HEK293 (cell line): ENCODE measurements at regions not wholly inside any gene's neighbourhood (a gene's known extent, or its start where the extent isn't known, plus 50 kb on each side); places are given as distances from the start of the nearest gene placed in this dataset.

Source experiments
- BCL11A ChIP-seq: fragments of 450-650 bp; formaldehyde crosslinking; IDR thresholded peaks from 2 replicates; pipeline ENCODE4 v1.5.1; 2016; ENCODE audit warnings: low read depth, missing biosample characterization, missing genetic modification characterization
- SALL2 ChIP-seq: fragments of 450-650 bp; formaldehyde crosslinking; IDR thresholded peaks from 2 replicates; pipeline ENCODE4 v1.5.0; 2017; ENCODE audit warnings: missing biosample characterization, mild to moderate bottlenecking, missing genetic modification characterization, borderline replicate concordance
- TCF7L2 ChIP-seq: IDR thresholded peaks from 2 replicates; pipeline ENCODE4 v1.6.1; 2011; ENCODE audit warnings: low read depth, mild to moderate bottlenecking, inconsistent platforms, low read length, moderate library complexity, borderline replicate concordance
- YY1 ChIP-seq: fragments of 450-650 bp; formaldehyde crosslinking; IDR thresholded peaks from 2 replicates; pipeline ENCODE4 v1.5.1; 2018; ENCODE audit warnings: missing biosample characterization, missing genetic modification characterization
- ZFP37 ChIP-seq: fragments of 450-650 bp; formaldehyde crosslinking; IDR thresholded peaks from 2 replicates; pipeline ENCODE4 v1.5.1; 2016; ENCODE audit warnings: missing biosample characterization, missing genetic modification characterization
- ZFP41 ChIP-seq: fragments of 450-650 bp; formaldehyde crosslinking; IDR thresholded peaks from 2 replicates; pipeline ENCODE4 v1.5.1; 2016; ENCODE audit warnings: missing biosample characterization, missing genetic modification characterization, borderline replicate concordance
- ZNF155 ChIP-seq: fragments of 450-650 bp; formaldehyde crosslinking; IDR thresholded peaks from 2 replicates; pipeline ENCODE4 v1.5.1; 2016; ENCODE audit warnings: missing biosample characterization, missing genetic modification characterization
- ZNF768 ChIP-seq: fragments of 450-650 bp; formaldehyde crosslinking; IDR thresholded peaks from 2 replicates; pipeline ENCODE4 v1.5.1; 2018; ENCODE audit warnings: missing biosample characterization, mild to moderate bottlenecking, missing genetic modification characterization
- ZNF792 ChIP-seq: fragments of 450-650 bp; formaldehyde crosslinking; IDR thresholded peaks from 2 replicates; pipeline ENCODE4 v1.5.1; 2016; ENCODE audit warnings: missing biosample characterization, missing genetic modification characterization
- ZSCAN30 ChIP-seq: fragments of 450-650 bp; IDR thresholded peaks from 2 replicates; pipeline ENCODE4 v1.5.1; 2018; ENCODE audit warnings: missing biosample characterization, mild to moderate bottlenecking, missing genetic modification characterization, moderate library complexity
- TF ChIP-seq, protein P1 (sequence below): fragments of 450-650 bp; formaldehyde crosslinking; IDR thresholded peaks from 2 replicates; pipeline ENCODE4 v1.5.1; 2016; ENCODE audit warnings: missing biosample characterization, missing genetic modification characterization
- TF ChIP-seq, protein P2 (sequence below): sonication (generic); formaldehyde crosslinking; IDR thresholded peaks from 2 replicates; pipeline ENCODE4 v1.8.1; 2022; ENCODE audit warnings: mild to moderate bottlenecking, moderate library complexity, missing genetic modification reagents
- TF ChIP-seq, protein P3 (sequence below): fragments of 450-650 bp; formaldehyde crosslinking; IDR thresholded peaks from 2 replicates; pipeline ENCODE4 v1.5.1; 2017; ENCODE audit warnings: missing biosample characterization, missing genetic modification characterization
- TF ChIP-seq, protein P4 (sequence below): fragments of 450-650 bp; formaldehyde crosslinking; IDR thresholded peaks from 2 replicates; pipeline ENCODE4 v1.5.1; 2017; ENCODE audit warnings: missing biosample characterization, missing genetic modification characterization

DNA sequence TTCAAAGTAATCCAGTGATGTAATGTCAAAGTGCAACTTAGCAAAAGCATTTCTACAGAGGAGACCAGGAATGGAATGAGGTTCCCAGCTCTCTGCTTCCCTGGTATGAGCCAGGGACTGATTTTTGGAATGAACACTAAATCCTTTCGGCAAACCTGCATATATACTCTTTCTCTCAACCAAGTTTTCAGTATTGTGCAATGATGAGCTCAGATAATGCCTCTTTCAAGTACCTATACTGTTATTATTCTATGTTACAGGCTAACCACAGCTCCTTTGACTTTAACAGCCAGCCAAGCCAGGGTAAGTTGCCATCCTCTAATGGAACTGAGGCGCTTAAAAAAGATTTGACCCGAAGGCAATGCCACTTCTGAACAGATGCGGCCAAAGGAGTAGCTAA lies 104.9 kb upstream of the FSCB start:
- no peak for TF ChIP-seq ZFP41 (tag by site-specific recombination)
- TF ChIP-seq ZFP37: no peak
- no peak for TF ChIP-seq TCF7L2
- TF ChIP-seq, protein P1, sequence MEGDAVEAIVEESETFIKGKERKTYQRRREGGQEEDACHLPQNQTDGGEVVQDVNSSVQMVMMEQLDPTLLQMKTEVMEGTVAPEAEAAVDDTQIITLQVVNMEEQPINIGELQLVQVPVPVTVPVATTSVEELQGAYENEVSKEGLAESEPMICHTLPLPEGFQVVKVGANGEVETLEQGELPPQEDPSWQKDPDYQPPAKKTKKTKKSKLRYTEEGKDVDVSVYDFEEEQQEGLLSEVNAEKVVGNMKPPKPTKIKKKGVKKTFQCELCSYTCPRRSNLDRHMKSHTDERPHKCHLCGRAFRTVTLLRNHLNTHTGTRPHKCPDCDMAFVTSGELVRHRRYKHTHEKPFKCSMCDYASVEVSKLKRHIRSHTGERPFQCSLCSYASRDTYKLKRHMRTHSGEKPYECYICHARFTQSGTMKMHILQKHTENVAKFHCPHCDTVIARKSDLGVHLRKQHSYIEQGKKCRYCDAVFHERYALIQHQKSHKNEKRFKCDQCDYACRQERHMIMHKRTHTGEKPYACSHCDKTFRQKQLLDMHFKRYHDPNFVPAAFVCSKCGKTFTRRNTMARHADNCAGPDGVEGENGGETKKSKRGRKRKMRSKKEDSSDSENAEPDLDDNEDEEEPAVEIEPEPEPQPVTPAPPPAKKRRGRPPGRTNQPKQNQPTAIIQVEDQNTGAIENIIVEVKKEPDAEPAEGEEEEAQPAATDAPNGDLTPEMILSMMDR (tag by site-specific recombination): no peak
- TF ChIP-seq ZNF768 (tag by site-specific recombination): no peak
- TF ChIP-seq BCL11A (tag by site-specific recombination): no peak
- TF ChIP-seq, protein P2, sequence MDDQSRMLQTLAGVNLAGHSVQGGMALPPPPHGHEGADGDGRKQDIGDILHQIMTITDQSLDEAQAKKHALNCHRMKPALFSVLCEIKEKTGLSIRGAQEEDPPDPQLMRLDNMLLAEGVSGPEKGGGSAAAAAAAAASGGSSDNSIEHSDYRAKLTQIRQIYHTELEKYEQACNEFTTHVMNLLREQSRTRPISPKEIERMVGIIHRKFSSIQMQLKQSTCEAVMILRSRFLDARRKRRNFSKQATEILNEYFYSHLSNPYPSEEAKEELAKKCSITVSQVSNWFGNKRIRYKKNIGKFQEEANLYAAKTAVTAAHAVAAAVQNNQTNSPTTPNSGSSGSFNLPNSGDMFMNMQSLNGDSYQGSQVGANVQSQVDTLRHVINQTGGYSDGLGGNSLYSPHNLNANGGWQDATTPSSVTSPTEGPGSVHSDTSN (CRISPR knock-in tag): no peak
- no peak for TF ChIP-seq ZNF792 (tag by site-specific recombination)
- TF ChIP-seq ZSCAN30 (tag by site-specific recombination): no peak
- TF ChIP-seq, protein P3, sequence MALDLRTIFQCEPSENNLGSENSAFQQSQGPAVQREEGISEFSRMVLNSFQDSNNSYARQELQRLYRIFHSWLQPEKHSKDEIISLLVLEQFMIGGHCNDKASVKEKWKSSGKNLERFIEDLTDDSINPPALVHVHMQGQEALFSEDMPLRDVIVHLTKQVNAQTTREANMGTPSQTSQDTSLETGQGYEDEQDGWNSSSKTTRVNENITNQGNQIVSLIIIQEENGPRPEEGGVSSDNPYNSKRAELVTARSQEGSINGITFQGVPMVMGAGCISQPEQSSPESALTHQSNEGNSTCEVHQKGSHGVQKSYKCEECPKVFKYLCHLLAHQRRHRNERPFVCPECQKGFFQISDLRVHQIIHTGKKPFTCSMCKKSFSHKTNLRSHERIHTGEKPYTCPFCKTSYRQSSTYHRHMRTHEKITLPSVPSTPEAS (tag by site-specific recombination): no peak
- TF ChIP-seq ZNF155 (tag by site-specific recombination): no peak
- no peak for TF ChIP-seq YY1
- TF ChIP-seq, protein P4, sequence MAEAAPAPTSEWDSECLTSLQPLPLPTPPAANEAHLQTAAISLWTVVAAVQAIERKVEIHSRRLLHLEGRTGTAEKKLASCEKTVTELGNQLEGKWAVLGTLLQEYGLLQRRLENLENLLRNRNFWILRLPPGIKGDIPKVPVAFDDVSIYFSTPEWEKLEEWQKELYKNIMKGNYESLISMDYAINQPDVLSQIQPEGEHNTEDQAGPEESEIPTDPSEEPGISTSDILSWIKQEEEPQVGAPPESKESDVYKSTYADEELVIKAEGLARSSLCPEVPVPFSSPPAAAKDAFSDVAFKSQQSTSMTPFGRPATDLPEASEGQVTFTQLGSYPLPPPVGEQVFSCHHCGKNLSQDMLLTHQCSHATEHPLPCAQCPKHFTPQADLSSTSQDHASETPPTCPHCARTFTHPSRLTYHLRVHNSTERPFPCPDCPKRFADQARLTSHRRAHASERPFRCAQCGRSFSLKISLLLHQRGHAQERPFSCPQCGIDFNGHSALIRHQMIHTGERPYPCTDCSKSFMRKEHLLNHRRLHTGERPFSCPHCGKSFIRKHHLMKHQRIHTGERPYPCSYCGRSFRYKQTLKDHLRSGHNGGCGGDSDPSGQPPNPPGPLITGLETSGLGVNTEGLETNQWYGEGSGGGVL: no peak
- TF ChIP-seq SALL2 (tag by site-specific recombination): no peak
